Ovary (tissue), 3 donors: ENCODE measurements at regions not wholly inside any gene's neighbourhood (a gene's known extent, or its start where the extent isn't known, plus 50 kb on each side); places are given as distances from the start of the nearest gene placed in this dataset.

Experiments
- CTCF ChIP-seq, 3 donors: fragments of 450-650 bp in 2 of 3; fragments of 200-600 bp in 1 of 3; IDR thresholded peaks; one replicate each; pipeline versions ENCODE4 v1.5.1 to v1.8.0; 2016 to 2022; ENCODE audit warnings: antibody characterized with exemption in 3 of 3, mild to moderate bottlenecking in 1 of 3
- EP300 ChIP-seq: sonication (generic); formaldehyde crosslinking; IDR thresholded peaks from one replicate; pipeline ENCODE4 v1.6.1; 2017; ENCODE audit warnings: antibody characterized with exemption
- donor health status: DM: no; HTN: no; CAD: no.

GRCh38 chr10:105727131-105727530 lies 1086.0 kb downstream of the SORCS3 start:
- TF ChIP-seq CTCF (IDR thresholded peaks at IDR 0.05) (no peak), EP300 (no peak)
